ENCODE measurements at regions not wholly inside any gene's neighbourhood (a gene's known extent, or its start where the extent isn't known, plus 50 kb on each side); places are given as distances from the start of the nearest gene placed in this dataset.

GRCh38 chr4:22287631-22288030 is 228.2 kb downstream of the ADGRA3 start (continued):
- TF ChIP-seq REST (IDR thresholded peaks at IDR 0.05; ENCODE audit: low read depth, low read length) (no peak), FOSL2 (IDR thresholded peaks at IDR 0.05; ENCODE audit: borderline replicate concordance, low read depth) (no peak)
- TF ChIP-seq, protein P1, sequence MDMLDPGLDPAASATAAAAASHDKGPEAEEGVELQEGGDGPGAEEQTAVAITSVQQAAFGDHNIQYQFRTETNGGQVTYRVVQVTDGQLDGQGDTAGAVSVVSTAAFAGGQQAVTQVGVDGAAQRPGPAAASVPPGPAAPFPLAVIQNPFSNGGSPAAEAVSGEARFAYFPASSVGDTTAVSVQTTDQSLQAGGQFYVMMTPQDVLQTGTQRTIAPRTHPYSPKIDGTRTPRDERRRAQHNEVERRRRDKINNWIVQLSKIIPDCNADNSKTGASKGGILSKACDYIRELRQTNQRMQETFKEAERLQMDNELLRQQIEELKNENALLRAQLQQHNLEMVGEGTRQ (IDR thresholded peaks at IDR 0.05; ENCODE audit: borderline replicate concordance, low read depth, low read length), result no peak

GRCh38 chr4:22268350-22269025 is 247.4 kb downstream of the ADGRA3 start:
- no peak overlapping the region for H3K9ac ChIP-seq
- ChIA-PET CTCF (no interaction called here), POLR2A (no interaction called here)
- no peak overlapping the region for H3K4me3 ChIP-seq (ENCODE audit: low read depth in 2 of 2, low read length in 1 of 2)
- H2AFZ ChIP-seq (ENCODE audit: low read depth), result no peak overlapping the region
- H4K20me1 ChIP-seq (ENCODE audit: insufficient read depth), result no peaks in the 10 kb centered on the region
- DNase-seq, result no peak
- H3K9me2 ChIP-seq, result no peaks in the 10 kb centered on the region
- H3K27ac ChIP-seq (ENCODE audit: low read depth in 2 of 2, low read length in 1 of 2), result no peak overlapping the region
- H3K79me2 ChIP-seq (ENCODE audit: insufficient read depth), result no peaks in the 10 kb centered on the region
- H3K4me1 ChIP-seq (ENCODE audit: control insufficient read depth in 1 of 2, insufficient read depth in 2 of 2, low read depth in 1 of 2, low read length in 1 of 2), result no peaks in the 10 kb centered on the region
- H3F3A ChIP-seq (replicated peaks; ENCODE audit: insufficient read depth), result no peaks in the 10 kb centered on the region
- H3K27me3 ChIP-seq (ENCODE audit: insufficient read depth), result no peaks in the 10 kb centered on the region; the same call in 1 of the 2 replicates
- 26% methylated on average over 10 of the region's 10 CpGs for WGBS (ENCODE audit: low lambda C conversion rate)
- H3K9me3 ChIP-seq, result no peaks in the 10 kb centered on the region
- no peak overlapping the region for H3K4me2 ChIP-seq
- H3K36me3 ChIP-seq (replicated peaks in 1 of 2; ENCODE audit: control insufficient read depth in 1 of 2, insufficient read depth in 2 of 2, low read length in 1 of 2), result no peaks in the 10 kb centered on the region
- TF ChIP-seq JUND (IDR thresholded peaks at IDR 0.05), result no peak
- no peak for TF ChIP-seq NFIC (IDR thresholded peaks at IDR 0.05; ENCODE audit: borderline replicate concordance)
- TF ChIP-seq POLR2AphosphoS5 (IDR thresholded peaks at IDR 0.05; ENCODE audit: low read depth, low read length), result no peak
- TF ChIP-seq NRF1 (IDR thresholded peaks at IDR 0.05; ENCODE audit: low read depth, low read length), result no peak
- TF ChIP-seq REST (IDR thresholded peaks at IDR 0.05; ENCODE audit: low read depth, low read length), result no peak
- no peak for TF ChIP-seq IRF3 (IDR thresholded peaks at IDR 0.05; ENCODE audit: low read depth, low read length)
- no peak for TF ChIP-seq FOXJ3 (CRISPR knock-in tag; IDR thresholded peaks at IDR 0.05)
- no peak for TF ChIP-seq ELF1 (IDR thresholded peaks at IDR 0.05)
- TF ChIP-seq TAF1 (IDR thresholded peaks at IDR 0.05; ENCODE audit: borderline replicate concordance, low read depth, low read length), result no peak
- no peak for TF ChIP-seq FOXM1 (IDR thresholded peaks at IDR 0.05; ENCODE audit: low read depth)
- TF ChIP-seq SMC3 (IDR thresholded peaks at IDR 0.05; ENCODE audit: low read depth, low read length), result no peak
- TF ChIP-seq YY1 (IDR thresholded peaks at IDR 0.05; ENCODE audit: low read depth), result no peak
- TF ChIP-seq GABPA (IDR thresholded peaks at IDR 0.05; ENCODE audit: low read depth), result no peak
- TF ChIP-seq PBX3 (IDR thresholded peaks at IDR 0.05), result no peak
- TF ChIP-seq, protein P2, sequence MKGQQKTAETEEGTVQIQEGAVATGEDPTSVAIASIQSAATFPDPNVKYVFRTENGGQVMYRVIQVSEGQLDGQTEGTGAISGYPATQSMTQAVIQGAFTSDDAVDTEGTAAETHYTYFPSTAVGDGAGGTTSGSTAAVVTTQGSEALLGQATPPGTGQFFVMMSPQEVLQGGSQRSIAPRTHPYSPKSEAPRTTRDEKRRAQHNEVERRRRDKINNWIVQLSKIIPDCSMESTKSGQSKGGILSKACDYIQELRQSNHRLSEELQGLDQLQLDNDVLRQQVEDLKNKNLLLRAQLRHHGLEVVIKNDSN (IDR thresholded peaks at IDR 0.05; ENCODE audit: borderline replicate concordance, low read depth), result no peak
- no peak for TF ChIP-seq RXRA (IDR thresholded peaks at IDR 0.05; ENCODE audit: borderline replicate concordance, low read depth)
- TF ChIP-seq TCF12 (IDR thresholded peaks at IDR 0.05), result no peak
- TF ChIP-seq EP300 (IDR thresholded peaks at IDR 0.05; ENCODE audit: borderline replicate concordance in 1 of 2, low read depth in 1 of 2, low read length in 1 of 2), result no peak
